Panc1 (cell line): ENCODE measurements at regions not wholly inside any gene's neighbourhood (a gene's known extent, or its start where the extent isn't known, plus 50 kb on each side); places are given as distances from the start of the nearest gene placed in this dataset.

ENCODE experiments used
- POLR2AphosphoS5 ChIP-seq: IDR thresholded peaks from 2 replicates; pipeline ENCODE4 v1.6.1; 2012; ENCODE audit warnings: mild to moderate bottlenecking, low read depth, low read length, moderate library complexity
- SIN3A ChIP-seq: IDR thresholded peaks from 2 replicates; pipeline ENCODE4 v1.6.1; 2012; ENCODE audit warnings: low read depth, mild to moderate bottlenecking, low read length, moderate library complexity, borderline replicate concordance; ENCODE audit not compliant: insufficient read depth
- TF ChIP-seq, protein P1 (sequence below), 2 experiments: IDR thresholded peaks; 2 replicates each; pipeline ENCODE4 v1.6.1; 2011 to 2012; ENCODE audit warnings: low read depth in 2 of 2, control low read depth in 1 of 2, low read length in 1 of 2, mild to moderate bottlenecking in 1 of 2, moderate library complexity in 1 of 2; ENCODE audit not compliant: insufficient read depth in 1 of 2
- TF ChIP-seq, protein P2 (sequence below): fragments of 450-650 bp; IDR thresholded peaks from 2 replicates; pipeline ENCODE4 v1.5.1; 2017; ENCODE audit warnings: mild to moderate bottlenecking

DNA sequence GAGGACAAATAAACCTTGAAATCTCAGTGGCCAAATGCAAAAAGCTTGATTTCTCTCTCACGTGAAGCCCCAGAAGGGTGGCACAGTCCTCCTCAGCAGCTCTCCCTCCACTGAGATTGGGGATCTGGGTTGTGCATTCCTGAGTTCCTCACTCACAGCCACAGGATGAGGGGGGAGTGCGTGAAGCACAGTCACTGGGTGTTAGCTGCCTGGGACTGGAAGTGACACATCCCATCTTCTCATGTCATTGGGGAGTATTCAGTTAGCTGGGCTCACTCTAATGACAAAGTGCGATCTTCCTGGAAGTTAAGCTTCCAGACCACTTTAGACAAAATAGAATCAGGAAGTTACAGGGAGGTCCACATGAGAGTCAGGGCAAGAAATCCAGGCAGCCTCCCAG, 192.2 kb upstream of the LRFN2 start:
- TF ChIP-seq, protein P1, sequence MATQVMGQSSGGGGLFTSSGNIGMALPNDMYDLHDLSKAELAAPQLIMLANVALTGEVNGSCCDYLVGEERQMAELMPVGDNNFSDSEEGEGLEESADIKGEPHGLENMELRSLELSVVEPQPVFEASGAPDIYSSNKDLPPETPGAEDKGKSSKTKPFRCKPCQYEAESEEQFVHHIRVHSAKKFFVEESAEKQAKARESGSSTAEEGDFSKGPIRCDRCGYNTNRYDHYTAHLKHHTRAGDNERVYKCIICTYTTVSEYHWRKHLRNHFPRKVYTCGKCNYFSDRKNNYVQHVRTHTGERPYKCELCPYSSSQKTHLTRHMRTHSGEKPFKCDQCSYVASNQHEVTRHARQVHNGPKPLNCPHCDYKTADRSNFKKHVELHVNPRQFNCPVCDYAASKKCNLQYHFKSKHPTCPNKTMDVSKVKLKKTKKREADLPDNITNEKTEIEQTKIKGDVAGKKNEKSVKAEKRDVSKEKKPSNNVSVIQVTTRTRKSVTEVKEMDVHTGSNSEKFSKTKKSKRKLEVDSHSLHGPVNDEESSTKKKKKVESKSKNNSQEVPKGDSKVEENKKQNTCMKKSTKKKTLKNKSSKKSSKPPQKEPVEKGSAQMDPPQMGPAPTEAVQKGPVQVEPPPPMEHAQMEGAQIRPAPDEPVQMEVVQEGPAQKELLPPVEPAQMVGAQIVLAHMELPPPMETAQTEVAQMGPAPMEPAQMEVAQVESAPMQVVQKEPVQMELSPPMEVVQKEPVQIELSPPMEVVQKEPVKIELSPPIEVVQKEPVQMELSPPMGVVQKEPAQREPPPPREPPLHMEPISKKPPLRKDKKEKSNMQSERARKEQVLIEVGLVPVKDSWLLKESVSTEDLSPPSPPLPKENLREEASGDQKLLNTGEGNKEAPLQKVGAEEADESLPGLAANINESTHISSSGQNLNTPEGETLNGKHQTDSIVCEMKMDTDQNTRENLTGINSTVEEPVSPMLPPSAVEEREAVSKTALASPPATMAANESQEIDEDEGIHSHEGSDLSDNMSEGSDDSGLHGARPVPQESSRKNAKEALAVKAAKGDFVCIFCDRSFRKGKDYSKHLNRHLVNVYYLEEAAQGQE (IDR thresholded peaks at IDR 0.05; ENCODE audit: insufficient read depth in 1 of 2, low read depth in 2 of 2, low read length in 1 of 2) = no peak
- TF ChIP-seq, protein P2, sequence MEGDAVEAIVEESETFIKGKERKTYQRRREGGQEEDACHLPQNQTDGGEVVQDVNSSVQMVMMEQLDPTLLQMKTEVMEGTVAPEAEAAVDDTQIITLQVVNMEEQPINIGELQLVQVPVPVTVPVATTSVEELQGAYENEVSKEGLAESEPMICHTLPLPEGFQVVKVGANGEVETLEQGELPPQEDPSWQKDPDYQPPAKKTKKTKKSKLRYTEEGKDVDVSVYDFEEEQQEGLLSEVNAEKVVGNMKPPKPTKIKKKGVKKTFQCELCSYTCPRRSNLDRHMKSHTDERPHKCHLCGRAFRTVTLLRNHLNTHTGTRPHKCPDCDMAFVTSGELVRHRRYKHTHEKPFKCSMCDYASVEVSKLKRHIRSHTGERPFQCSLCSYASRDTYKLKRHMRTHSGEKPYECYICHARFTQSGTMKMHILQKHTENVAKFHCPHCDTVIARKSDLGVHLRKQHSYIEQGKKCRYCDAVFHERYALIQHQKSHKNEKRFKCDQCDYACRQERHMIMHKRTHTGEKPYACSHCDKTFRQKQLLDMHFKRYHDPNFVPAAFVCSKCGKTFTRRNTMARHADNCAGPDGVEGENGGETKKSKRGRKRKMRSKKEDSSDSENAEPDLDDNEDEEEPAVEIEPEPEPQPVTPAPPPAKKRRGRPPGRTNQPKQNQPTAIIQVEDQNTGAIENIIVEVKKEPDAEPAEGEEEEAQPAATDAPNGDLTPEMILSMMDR = no peak
- no peak for TF ChIP-seq POLR2AphosphoS5
- TF ChIP-seq SIN3A = no peak
